Activated CD4-positive, alpha-beta T cell treated with anti-CD3 and anti-CD28 coated beads for 4 hours (primary cell): ENCODE measurements at regions not wholly inside any gene's neighbourhood (a gene's known extent, or its start where the extent isn't known, plus 50 kb on each side); places are given as distances from the start of the nearest gene placed in this dataset.
A peak's percentile ranks its signal among the peaks of the same experiment; 100 is the strongest.

Experiments
- DNase-seq, 2 donors: peaks; one replicate each; pipeline ENCODE4 v3.0.0-alpha.2; 2020

DNA sequence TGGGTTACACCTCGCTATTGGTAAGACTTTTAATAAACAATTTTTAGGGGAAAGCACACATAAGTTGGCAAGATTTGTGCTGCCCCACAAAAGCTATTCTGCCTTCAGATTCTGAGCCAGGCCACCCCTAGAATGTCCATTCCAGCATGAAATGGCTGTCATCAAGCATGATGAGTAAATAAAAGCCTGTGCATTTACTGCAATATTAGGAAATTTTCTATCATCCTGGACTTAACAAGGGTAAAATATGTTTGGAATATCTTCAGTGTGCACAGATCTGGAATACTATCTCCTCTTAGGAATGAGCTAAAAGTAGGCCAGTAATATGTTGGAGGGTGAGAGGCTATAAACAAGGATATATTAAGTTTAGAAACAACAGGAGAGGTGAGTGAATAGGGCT, 510.9 kb downstream of the ANKRD50 start:
- DNase-seq = no peak

- DNase-seq = no peak
Observed at GRCh38 chr4:124202099-124202498, 510.4 kb downstream of the ANKRD50 start.

DNA sequence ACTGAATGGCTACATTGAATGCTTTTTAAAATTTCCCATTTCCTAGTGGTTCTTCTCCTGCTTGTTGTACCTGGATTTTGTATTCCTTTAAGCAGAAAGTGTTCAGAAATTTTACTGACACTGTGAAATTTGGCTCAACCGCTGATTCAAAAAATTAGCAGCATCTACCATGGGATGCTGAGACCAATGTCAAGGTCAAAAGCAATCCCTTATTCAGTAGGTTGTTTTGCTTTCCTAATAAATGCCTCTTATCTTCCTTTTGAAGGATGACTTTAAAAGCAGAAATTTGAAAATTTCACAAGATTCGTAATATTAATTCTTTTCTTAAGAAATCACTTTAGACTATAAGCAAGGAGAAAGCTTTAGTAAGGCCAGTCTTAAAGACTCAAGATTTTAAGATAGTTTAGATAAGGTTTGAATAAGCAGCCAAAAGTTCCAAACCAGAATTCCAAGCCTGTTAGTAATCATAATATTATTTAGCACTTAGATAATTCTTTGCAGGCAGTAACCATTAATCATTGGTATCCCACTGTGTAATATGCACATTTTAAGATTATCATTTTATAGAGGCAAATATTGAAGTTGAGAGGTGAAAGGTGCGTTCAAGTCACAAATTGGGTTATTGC, 508.8 kb downstream of the ANKRD50 start:
- DNase-seq = no peak

GRCh38 chr4:124206779-124207605, 505.5 kb downstream of the ANKRD50 start:
- DNase-seq = no peak

DNA sequence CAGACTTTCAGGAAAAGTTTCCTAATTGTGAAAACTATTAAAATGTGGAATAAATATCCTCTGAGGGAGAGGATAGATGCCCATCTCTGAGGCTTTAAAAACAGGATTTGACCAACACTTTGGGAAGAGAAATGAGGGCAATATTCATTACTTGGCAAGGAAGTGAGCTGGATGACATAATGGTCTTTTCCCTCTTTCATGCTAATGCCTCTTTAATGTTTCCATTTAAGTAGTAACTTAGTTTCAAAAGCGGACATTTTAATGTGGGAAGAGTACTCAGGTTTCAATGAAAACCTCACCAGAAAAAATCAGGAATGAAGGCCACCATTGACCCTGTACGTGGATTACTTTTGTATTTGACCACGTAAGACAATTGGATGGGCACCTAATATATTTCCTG, 503.3 kb downstream of the ANKRD50 start:
- DNase-seq = no peak

DNA sequence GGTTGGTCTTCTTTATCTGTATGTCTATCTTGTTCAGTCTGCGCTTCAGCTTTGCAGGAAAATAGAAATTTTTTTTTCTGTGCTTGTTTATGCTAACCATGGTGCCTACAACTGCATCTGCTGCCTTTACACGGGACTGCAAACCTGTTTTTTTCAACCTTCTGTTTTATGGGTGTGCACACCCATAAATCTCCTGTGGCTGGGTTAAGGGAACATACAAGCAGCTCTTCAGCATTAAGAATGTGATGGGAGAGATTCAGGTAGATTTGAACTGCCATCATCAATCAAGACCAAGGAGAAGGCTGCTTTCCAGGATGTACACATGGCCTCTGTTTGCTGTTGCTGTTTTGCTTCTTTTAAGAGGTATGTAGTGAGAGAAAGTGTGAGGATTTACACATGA, 502.9 kb downstream of the ANKRD50 start:
- DNase-seq = no peak

DNA sequence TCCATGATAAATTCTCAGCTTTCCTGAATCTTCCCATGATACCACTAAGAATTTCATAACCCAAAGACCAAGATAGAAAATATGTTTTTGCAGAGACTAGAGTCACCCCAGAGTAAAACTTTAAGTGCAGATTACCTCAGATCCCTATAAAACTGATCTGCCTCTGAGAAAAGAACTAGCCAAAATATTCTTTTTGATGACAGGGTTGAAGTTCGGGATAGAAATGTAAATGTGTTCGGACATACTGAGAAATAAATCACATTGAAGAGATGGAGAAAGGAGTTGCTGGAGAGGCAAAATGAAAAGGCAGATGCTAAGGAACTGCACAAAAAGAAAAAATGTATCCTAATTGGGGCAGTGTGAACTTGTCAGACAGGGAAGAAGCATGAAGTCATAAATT, 501.8 kb downstream of the ANKRD50 start:
- DNase-seq = no peak

- no peak for DNase-seq
Observed at GRCh38 chr4:124212815-124213630, 499.5 kb downstream of the ANKRD50 start.

DNA sequence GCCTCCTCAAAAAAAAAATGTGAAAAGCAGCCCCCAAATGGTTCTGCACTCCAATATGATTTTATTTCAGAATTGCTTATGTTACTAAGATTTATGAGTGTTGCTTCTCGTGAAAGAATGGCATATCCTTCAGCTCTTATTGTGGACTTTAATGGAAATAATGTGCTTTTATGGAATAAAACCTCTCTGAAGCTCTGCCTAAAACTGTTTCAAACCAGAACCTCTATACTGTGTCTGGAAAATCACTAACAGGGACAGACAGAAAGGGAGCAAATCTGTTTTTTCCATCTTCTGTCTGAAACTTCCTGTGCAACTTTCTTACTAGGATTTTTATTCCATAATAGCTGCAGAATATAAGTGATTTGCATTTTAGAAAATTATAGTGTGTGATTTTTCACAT, 493.1 kb downstream of the ANKRD50 start:
- DNase-seq = no peak

DNA sequence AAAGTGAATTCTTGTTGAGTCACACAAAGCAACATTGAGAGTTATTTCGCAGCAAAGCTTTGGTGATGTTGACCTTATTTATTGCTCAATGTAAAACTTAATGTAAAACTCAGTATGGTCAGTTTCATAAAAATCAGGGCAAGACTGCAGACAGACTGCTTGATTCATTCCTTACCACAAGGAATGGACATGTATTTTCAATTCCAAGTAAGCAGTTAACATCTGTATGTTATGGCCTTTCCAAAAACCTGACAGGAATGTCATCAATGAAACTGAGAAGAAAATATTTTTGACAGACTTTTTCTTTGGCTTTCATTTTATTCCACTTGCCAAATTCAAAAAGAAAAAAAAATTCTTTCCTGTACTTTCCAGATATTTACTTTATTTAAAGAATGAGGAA, 488.3 kb downstream of the ANKRD50 start:
- DNase-seq = no peak

DNA sequence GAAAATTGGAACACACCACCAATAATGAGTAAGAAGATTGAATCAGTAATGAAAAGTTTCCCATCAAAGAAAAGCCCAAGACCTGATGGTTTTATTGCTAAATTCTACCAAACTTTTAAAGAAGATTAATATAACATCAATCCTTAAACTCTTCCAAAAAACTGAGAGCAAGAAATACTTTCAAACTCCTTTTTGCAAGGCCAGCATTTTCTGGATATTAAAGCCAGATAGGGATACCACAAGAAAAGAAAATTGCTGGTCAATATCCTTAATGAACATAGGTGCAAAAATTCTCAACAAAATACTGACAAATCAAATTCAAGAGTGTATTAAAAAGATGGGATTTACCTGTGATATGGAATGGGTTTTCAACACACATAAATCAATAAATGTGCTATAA, 484.6 kb downstream of the ANKRD50 start:
- DNase-seq = no peak

GRCh38 chr4:124230268-124230667, 482.3 kb downstream of the ANKRD50 start:
- no peak for DNase-seq

DNA sequence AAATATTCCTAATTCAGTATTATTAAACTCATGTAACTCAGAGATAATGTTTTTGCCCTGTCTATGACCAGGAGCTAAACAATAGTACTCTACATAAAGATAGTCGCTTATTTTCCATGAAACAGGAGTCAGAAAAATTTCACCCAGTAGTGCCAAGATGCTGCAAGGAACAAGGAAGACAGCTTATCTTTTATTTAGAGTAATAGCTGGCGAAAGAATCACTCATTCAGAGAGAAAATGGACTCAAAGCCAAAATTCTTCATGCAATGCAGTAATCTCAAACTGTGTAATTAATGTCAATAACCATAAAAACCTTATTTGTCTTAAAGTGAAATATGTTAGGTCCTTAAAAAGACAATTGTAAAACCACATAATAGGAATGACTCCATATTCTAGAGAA, 477.8 kb downstream of the ANKRD50 start:
- no peak for DNase-seq

- DNase-seq = no peak
Observed at GRCh38 chr4:124243671-124244366, 468.7 kb downstream of the ANKRD50 start.

DNA sequence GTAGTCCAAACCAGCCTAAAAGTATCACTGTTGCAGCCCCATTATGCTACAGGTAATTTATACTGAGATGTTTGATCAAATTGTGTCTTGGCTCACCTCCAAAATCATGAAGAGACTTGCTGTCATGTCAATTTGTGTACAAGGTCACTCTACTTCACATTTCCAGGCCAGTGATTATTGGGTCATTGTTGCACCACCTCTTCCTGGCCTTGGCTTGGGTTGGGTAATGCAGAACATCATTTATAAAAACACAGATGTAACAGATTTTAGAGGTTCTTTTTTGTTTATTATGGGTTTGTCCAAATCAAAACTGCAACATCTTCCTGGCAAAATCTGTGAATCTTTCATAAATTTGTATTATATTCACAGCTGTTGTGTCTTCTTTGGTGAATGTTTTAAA, 459.5 kb downstream of the ANKRD50 start:
- no peak for DNase-seq

GRCh38 chr4:124262211-124263179, 450.0 kb downstream of the ANKRD50 start:
- DNase-seq = peak in 1 of 2 donors; percentile 36

DNA sequence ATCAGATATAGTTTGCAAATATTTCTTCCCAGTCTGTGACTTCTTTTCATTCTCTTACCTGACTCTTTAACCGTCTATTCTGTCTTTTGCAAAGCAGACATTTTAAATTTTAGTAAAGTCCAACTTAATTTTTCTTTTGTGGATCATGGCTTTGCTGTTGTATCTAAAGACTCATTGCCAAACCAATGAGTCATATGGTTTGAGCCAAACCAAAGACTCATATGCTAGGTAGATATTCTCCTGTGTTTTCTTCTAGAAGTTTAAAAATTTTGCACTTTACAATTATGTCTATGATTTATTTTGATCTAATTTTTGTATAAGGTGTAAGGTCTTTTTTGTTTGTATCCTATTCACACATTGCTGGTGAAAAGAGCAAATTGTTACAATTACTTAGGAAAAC, 446.8 kb downstream of the ANKRD50 start:
- DNase-seq = no peak

DNA sequence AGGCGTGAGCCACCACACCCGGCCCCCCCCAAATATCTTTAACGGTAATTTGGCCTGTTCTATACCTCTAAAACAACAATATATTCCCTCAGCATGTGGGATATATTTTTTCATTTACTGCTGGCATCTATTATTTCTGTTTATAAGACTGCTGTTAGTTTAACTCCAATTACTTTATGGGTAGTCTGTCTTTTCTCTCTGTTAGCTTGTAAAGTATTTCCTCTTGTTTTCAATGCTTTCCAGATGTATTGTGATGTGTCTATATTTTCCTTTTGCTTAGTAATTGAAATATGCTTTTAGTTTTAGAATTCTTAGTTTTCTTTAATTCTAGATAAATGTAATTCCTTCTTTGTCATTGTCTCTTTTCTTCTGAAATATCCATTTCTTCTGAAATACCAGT, 445.8 kb downstream of the ANKRD50 start:
- DNase-seq = no peak

- no peak for DNase-seq
Observed at GRCh38 chr4:124276461-124276860, 436.1 kb downstream of the ANKRD50 start.

DNA sequence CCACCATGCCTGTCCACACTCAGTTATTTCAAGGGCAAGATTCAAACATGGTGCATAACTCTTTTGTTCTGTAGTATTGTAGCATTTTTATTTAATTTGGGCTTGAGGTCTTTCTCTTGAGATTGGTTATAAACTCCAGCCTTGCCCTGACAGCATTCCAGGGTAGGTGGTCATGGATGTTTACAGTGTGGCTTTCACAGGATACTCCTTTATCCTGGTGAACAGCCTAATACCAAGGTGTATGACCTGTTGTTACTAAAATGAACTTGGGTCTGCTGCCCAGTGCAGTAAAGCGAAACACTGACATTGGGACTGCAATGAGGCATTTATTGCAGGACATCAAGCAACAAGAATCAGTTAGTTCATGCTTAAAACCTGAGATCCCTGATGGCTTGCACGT, 434.8 kb downstream of the ANKRD50 start:
- DNase-seq = no peak

- no peak for DNase-seq
Observed at GRCh38 chr4:124278477-124278876, 434.1 kb downstream of the ANKRD50 start.

- DNase-seq = no peak
Observed at GRCh38 chr4:124279741-124280140, 432.8 kb downstream of the ANKRD50 start.
